ENCODE measurements at regions not wholly inside any gene's neighbourhood (a gene's known extent, or its start where the extent isn't known, plus 50 kb on each side); places are given as distances from the start of the nearest gene placed in this dataset.
"Not testable (repeated sequence)": the region's sequence is repeated elsewhere in the genome, so short reads cannot be mapped to it uniquely, and the experiment has no call there.

DNA sequence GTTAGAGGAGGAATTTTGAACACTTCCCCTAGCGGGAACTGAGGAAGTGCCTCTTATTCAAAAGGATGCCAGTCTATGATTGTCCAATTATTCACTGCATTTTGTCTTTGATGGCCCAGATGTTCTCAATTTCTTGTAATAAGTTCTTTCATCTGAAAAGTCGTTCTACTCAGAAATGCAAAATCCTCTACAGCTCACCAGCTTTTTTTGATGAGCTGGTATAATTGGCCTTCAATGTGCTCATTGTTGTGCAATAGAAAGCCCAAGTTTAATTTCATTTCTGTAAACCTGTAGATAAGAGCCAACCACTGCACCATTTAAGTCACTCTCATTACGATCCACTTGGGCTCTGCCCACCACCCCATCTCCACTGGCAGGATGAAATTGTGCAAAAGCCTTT lies 978.7 kb upstream of the AUTS2 start:
- no peak for DNase-seq (ENCODE audit: low read depth)
- TF ChIP-seq, protein P1, sequence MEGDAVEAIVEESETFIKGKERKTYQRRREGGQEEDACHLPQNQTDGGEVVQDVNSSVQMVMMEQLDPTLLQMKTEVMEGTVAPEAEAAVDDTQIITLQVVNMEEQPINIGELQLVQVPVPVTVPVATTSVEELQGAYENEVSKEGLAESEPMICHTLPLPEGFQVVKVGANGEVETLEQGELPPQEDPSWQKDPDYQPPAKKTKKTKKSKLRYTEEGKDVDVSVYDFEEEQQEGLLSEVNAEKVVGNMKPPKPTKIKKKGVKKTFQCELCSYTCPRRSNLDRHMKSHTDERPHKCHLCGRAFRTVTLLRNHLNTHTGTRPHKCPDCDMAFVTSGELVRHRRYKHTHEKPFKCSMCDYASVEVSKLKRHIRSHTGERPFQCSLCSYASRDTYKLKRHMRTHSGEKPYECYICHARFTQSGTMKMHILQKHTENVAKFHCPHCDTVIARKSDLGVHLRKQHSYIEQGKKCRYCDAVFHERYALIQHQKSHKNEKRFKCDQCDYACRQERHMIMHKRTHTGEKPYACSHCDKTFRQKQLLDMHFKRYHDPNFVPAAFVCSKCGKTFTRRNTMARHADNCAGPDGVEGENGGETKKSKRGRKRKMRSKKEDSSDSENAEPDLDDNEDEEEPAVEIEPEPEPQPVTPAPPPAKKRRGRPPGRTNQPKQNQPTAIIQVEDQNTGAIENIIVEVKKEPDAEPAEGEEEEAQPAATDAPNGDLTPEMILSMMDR (IDR thresholded peaks at IDR 0.05; ENCODE audit: insufficient read depth, low read length, poor library complexity, severe bottlenecking), result no peak
- H3K27me3 ChIP-seq (ENCODE audit: control insufficient read depth, insufficient read depth, low read length), result no peaks in the 10 kb centered on the region
- H3K36me3 ChIP-seq (ENCODE audit: control insufficient read depth, insufficient read depth, low read length), result no peaks in the 10 kb centered on the region
- no peak overlapping the region for H3K4me3 ChIP-seq (ENCODE audit: low read depth, low read length)

DNA sequence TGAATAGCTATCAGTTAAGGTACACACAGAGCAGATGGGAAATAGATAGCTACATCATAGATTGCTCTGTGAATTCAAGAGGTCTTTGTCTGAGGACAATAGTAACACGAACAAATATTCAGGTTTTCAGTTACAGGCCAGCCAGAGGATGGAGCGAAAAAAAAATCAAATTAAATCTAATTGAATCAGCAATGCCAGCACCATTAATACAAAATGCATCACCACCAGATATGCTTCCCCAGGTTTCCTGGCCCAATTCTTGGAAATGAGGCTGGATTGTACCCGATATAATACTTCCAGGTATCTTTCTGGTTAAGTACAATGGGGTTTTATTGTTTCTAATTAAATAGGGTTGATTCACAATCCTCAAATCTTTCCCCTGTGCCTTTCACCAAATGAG lies 975.8 kb upstream of the AUTS2 start:
- Histone ChIP-seq H3K4me3 (ENCODE audit: low read depth, low read length) (no peak overlapping the region), H3K27me3 (ENCODE audit: control insufficient read depth, insufficient read depth, low read length) (no peaks in the 10 kb centered on the region), H3K36me3 (ENCODE audit: control insufficient read depth, insufficient read depth, low read length) (no peaks in the 10 kb centered on the region)
- no peak for DNase-seq (ENCODE audit: low read depth)
- TF ChIP-seq, protein P1 (IDR thresholded peaks at IDR 0.05; ENCODE audit: insufficient read depth, low read length, poor library complexity, severe bottlenecking), result no peak

DNA sequence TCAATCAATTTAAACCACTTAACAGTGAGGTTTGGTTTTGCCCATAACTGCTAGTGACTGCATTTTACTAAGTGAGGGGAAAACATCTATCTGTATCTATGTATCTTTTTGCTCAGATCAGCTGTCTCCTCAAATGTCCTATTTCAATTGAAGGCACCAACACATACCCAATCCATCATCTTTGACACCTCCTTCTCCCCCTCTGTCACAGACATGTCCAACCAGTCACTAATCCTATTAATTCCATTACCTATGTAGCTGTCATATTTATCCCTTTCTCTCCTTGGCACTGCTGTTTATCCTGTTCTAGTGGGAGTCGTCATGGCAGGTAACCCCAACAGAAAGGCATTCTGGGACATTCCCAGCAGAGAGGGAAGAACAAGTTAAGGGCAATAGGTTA lies 975.2 kb upstream of the AUTS2 start:
- no peaks in the 10 kb centered on the region for H3K27me3 ChIP-seq (ENCODE audit: control insufficient read depth, insufficient read depth, low read length)
- H3K4me3 ChIP-seq (ENCODE audit: low read depth, low read length), result no peak overlapping the region
- no peaks in the 10 kb centered on the region for H3K36me3 ChIP-seq (ENCODE audit: control insufficient read depth, insufficient read depth, low read length)
- TF ChIP-seq, protein P1 (IDR thresholded peaks at IDR 0.05; ENCODE audit: insufficient read depth, low read length, poor library complexity, severe bottlenecking), result no peak
- DNase-seq (ENCODE audit: low read depth), result no peak

DNA sequence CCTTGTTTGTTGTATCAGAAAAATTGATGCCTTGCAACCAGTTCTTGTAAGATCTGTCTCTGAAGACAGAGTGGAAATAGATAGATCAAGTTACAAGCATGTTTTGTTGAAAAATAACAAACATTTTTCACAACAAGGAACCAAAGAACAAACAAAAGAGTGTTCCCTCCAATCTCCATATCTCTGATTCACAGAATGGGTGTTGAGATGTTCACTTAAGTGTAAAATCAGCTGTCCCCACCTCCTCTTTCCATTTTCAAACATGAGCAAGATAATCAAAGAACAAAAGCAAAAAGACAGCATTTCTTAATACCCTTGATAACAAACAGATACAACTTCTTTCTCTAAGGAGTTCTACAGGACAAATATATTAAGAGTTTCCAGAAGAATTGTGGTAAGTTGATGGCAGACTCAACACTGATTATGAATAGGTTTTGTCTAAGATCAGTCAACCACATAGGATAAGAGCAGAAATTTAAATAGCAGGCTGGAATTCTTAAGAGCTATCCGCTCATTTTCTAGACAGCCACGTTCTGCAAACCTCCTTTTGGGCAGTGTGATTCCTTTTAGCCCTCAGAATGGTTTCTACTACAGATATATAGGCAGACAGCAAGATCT lies 970.9 kb upstream of the AUTS2 start:
- no peak for DNase-seq (ENCODE audit: low read depth)
- TF ChIP-seq, protein P1 (IDR thresholded peaks at IDR 0.05; ENCODE audit: insufficient read depth, low read length, poor library complexity, severe bottlenecking), result no peak
- no peak overlapping the region for H3K4me3 ChIP-seq (ENCODE audit: low read depth, low read length)
- no peaks in the 10 kb centered on the region for H3K36me3 ChIP-seq (ENCODE audit: control insufficient read depth, insufficient read depth, low read length)
- no peaks in the 10 kb centered on the region for H3K27me3 ChIP-seq (ENCODE audit: control insufficient read depth, insufficient read depth, low read length)

DNA sequence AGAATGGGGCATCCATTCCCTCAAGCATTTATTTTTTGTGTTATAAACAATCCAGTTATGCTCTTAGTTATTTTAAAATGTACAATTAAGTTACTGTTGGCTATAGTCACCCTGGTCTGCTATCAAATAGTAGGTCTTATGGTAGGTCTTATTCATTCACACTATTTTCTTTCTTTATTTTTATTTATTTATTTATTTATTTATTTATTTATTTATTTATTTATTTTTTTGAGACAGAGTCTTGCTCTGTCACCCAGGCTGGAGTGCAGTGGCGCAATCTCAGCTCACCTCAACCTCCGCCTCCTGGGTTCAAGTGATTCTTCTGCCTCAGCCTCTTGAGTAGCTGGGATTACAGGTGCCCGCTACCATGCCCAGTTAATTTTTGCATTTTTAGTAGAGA lies 967.4 kb upstream of the AUTS2 start:
- not testable (repeated sequence) for H3K27me3 ChIP-seq (ENCODE audit: control insufficient read depth, insufficient read depth, low read length); H3K4me3 ChIP-seq (ENCODE audit: low read depth, low read length); DNase-seq (ENCODE audit: low read depth); H3K36me3 ChIP-seq (ENCODE audit: control insufficient read depth, insufficient read depth, low read length)

DNA sequence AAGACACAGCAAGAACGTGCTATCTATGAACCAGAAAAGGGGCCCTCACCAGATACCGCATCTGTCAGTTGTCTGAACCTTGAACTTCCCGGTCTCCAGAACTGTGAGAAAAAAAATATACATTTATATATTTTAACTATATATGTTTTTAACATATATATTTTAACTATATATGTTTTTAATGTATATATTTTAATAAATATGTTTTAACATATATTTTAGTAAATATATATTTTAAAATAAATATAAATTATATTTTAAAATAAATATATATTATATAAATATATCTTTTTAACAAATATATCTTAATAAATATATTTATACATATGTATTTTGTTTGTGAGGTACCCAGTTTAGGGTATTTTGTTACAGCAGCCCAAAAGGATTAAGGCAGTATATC lies 958.2 kb upstream of the AUTS2 start:
- Histone ChIP-seq H3K27me3 (ENCODE audit: control insufficient read depth, insufficient read depth, low read length) (no peaks in the 10 kb centered on the region), H3K36me3 (ENCODE audit: control insufficient read depth, insufficient read depth, low read length) (no peaks in the 10 kb centered on the region), H3K4me3 (ENCODE audit: low read depth, low read length) (no peak overlapping the region)
- TF ChIP-seq, protein P1 (IDR thresholded peaks at IDR 0.05; ENCODE audit: insufficient read depth, low read length, poor library complexity, severe bottlenecking), result no peak
- DNase-seq (ENCODE audit: low read depth), result no peak
